Left ventricle myocardium inferior (tissue), 1 donor: ENCODE measurements at regions not wholly inside any gene's neighbourhood (a gene's known extent, or its start where the extent isn't known, plus 50 kb on each side); places are given as distances from the start of the nearest gene placed in this dataset.

ENCODE experiments used
- DNase-seq: peaks from one replicate; pipeline ENCODE4 v3.0.0-alpha.2; 2020
- H3K27ac ChIP-seq: fragments of 200-600 bp; replicated peaks from 2 replicates; pipeline ENCODE4 v1.8.0; 2021
- H3K27me3 ChIP-seq: fragments of 200-600 bp; 2 replicates; pipeline ENCODE4 v1.8.0; 2021; ENCODE audit warnings: low read depth
- H3K36me3 ChIP-seq: fragments of 200-600 bp; 2 replicates; pipeline ENCODE4 v1.8.0; 2021
- H3K4me1 ChIP-seq: fragments of 200-600 bp; 2 replicates; pipeline ENCODE4 v1.8.0; 2021
- H3K4me3 ChIP-seq: fragments of 200-600 bp; 2 replicates; pipeline ENCODE4 v1.8.0; 2021; ENCODE audit warnings: mild to moderate bottlenecking, moderate library complexity
- H3K9me3 ChIP-seq: fragments of 200-600 bp; replicated peaks from 2 replicates; pipeline ENCODE4 v1.8.0; 2021
- CTCF ChIP-seq: fragments of 200-600 bp; IDR thresholded peaks from 2 replicates; pipeline ENCODE4 v1.8.0; 2021; ENCODE audit warnings: antibody characterized with exemption, mild to moderate bottlenecking, borderline replicate concordance
- intact Hi-C: fragments of 100-400 bp; cut with micrococcal nuclease; formaldehyde crosslinking; loops from one replicate; pipeline ENCODE4 v1.11.0; 2022
- donor health status: DM: no; HTN: yes; CAD: no; lungs with severe emphysema.

- peaks cover 37% of the 10 kb centered on the region for H3K4me1 ChIP-seq
- H3K4me3 ChIP-seq, result no peak overlapping the region
- intact Hi-C loops, result loop anchor here (5.0 to 10.0 kb wide), 3 partner anchors 96 to 438 kb away; partner anchors contain the start of gene BTG1
- DNase-seq, result no peak
- H3K36me3 ChIP-seq, result no peaks in the 10 kb centered on the region
- TF ChIP-seq CTCF, result no peak
- no peaks in the 10 kb centered on the region for H3K9me3 ChIP-seq
- no peaks in the 10 kb centered on the region for H3K27me3 ChIP-seq
- peak overlapping the region; percentile 91 for H3K27ac ChIP-seq
These were observed 97.3 kb upstream of the BTG1 start for GRCh38 chr12:92242907-92243306.

- no peaks in the 10 kb centered on the region for H3K27me3 ChIP-seq
- H3K9me3 ChIP-seq, result no peaks in the 10 kb centered on the region
- TF ChIP-seq CTCF, result no peak
- H3K4me1 ChIP-seq, result peaks cover 20% of the 10 kb centered on the region
- H3K4me3 ChIP-seq, result no peak overlapping the region
- no peak for DNase-seq
- no peak overlapping the region for H3K27ac ChIP-seq
- no peaks in the 10 kb centered on the region for H3K36me3 ChIP-seq
- intact Hi-C loops, result no loop called here
These were observed 92.3 kb upstream of the BTG1 start for GRCh38 chr12:92237762-92238523.

DNA sequence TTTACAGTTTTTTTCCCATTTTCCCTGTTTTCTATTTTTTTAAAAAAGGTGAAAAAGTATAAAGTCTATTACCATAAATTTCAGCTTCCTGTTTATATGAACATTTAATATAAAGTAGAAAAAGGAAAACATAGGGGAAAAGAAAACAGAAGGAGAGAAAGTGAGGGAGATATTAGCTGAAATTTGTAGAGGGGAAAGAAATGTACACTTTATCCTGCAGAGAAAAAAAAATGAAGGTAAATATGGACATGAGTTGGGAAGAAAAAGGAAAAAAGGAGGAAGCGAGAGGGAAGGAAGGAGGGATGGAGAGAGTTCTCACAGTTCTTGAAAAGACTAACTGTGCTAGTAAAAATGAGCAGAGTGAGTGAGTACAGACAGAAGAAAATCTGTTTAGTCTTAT lies 91.6 kb upstream of the BTG1 start:
- intact Hi-C loops, result no loop called here
- H3K27ac ChIP-seq, result no peak overlapping the region
- H3K4me3 ChIP-seq, result no peak overlapping the region
- DNase-seq, result no peak
- no peaks in the 10 kb centered on the region for H3K9me3 ChIP-seq
- H3K4me1 ChIP-seq, result peaks cover 14% of the 10 kb centered on the region
- H3K36me3 ChIP-seq, result no peaks in the 10 kb centered on the region
- H3K27me3 ChIP-seq, result no peaks in the 10 kb centered on the region
- TF ChIP-seq CTCF, result no peak

- intact Hi-C loops, result no loop called here
- DNase-seq, result no peak
- Histone ChIP-seq H3K27me3 (no peaks in the 10 kb centered on the region), H3K4me3 (no peak overlapping the region), H3K27ac (no peak overlapping the region), H3K36me3 (no peaks in the 10 kb centered on the region), H3K4me1 (peaks cover 8% of the 10 kb centered on the region), H3K9me3 (no peaks in the 10 kb centered on the region)
- TF ChIP-seq CTCF, result no peak
These were observed 90.2 kb upstream of the BTG1 start for GRCh38 chr12:92235703-92236472.

- no peak overlapping the region for H3K4me3 ChIP-seq
- no peaks in the 10 kb centered on the region for H3K9me3 ChIP-seq
- no peak overlapping the region for H3K27ac ChIP-seq
- intact Hi-C loops, result no loop called here
- TF ChIP-seq CTCF, result no peak
- H3K27me3 ChIP-seq, result no peaks in the 10 kb centered on the region
- H3K36me3 ChIP-seq, result no peaks in the 10 kb centered on the region
- peaks cover 8% of the 10 kb centered on the region for H3K4me1 ChIP-seq
- no peak for DNase-seq
These were observed 88.9 kb upstream of the BTG1 start for GRCh38 chr12:92234533-92234932.
